Activated naive CD4-positive, alpha-beta T cell treated with anti-CD3 and anti-CD28 coated beads for 36 hours (primary cell): ENCODE measurements at regions not wholly inside any gene's neighbourhood (a gene's known extent, or its start where the extent isn't known, plus 50 kb on each side); places are given as distances from the start of the nearest gene placed in this dataset.
"Not testable (repeated sequence)": the region's sequence is repeated elsewhere in the genome, so short reads cannot be mapped to it uniquely, and the experiment has no call there.

Source experiments
- CTCF ChIA-PET: fragments of 350-600 bp; sonication (Branson Sonifier 250); formaldehyde crosslinking; loops from one replicate; lab custom pipeline; 2021; ENCODE audit warnings: antibody characterized with exemption; lab: Charles Lee
- DNase-seq: peaks from one replicate; pipeline ENCODE4 v3.0.0-alpha.2; 2020
- H3K27ac Mint-ChIP-seq: one replicate; pipeline ENCODE4 v1.8.0; 2021; ENCODE audit warnings: mild to moderate bottlenecking, mixed read lengths
- H3K27me3 Mint-ChIP-seq: one replicate; pipeline ENCODE4 v1.8.0; 2021; ENCODE audit warnings: low read depth, mixed read lengths
- H3K36me3 Mint-ChIP-seq: one replicate; pipeline ENCODE4 v1.8.0; 2021; ENCODE audit warnings: low read depth, mixed read lengths
- H3K4me1 Mint-ChIP-seq: one replicate; pipeline ENCODE4 v1.8.0; 2021; ENCODE audit warnings: low read depth, mixed read lengths
- H3K4me3 Mint-ChIP-seq: one replicate; pipeline ENCODE4 v1.8.0; 2021; ENCODE audit warnings: mild to moderate bottlenecking, moderate library complexity, mixed read lengths
- H3K9me3 Mint-ChIP-seq: one replicate; pipeline ENCODE4 v1.8.0; 2021; ENCODE audit warnings: mixed read lengths
- intact Hi-C: fragments of 100-400 bp; cut with micrococcal nuclease; formaldehyde crosslinking; loops from one replicate; pipeline ENCODE4 v1.15.1; 2023

- intact Hi-C loops = no loop called here
- no peaks in the 10 kb centered on the region for H3K9me3 Mint-ChIP-seq
- H3K4me1 Mint-ChIP-seq = peaks cover 36% of the 10 kb centered on the region
- H3K27ac Mint-ChIP-seq = no peak overlapping the region
- no peaks in the 10 kb centered on the region for H3K36me3 Mint-ChIP-seq
- H3K4me3 Mint-ChIP-seq = no peak overlapping the region
- CTCF ChIA-PET = interaction anchor here (0.8 to 1.2 kb wide), 2 partner anchors 11 to 164 kb away, joined by 3 to 4 read pairs; no protein-coding TSS in a partner anchor
- peak; percentile 49 for DNase-seq
- no peaks in the 10 kb centered on the region for H3K27me3 Mint-ChIP-seq
Measured at GRCh38 chr1:25011943-25012638, 82.0 kb upstream of the RUNX3 start.

- intact Hi-C loops = no loop called here
- no peak overlapping the region for H3K27ac Mint-ChIP-seq
- CTCF ChIA-PET = interaction anchor here (0.8 to 1.7 kb wide), 3 partner anchors 12 to 163 kb away, joined by 3 to 4 read pairs (median 4); no protein-coding TSS in a partner anchor
- no peaks in the 10 kb centered on the region for H3K9me3 Mint-ChIP-seq
- no peaks in the 10 kb centered on the region for H3K27me3 Mint-ChIP-seq
- no peaks in the 10 kb centered on the region for H3K36me3 Mint-ChIP-seq
- no peak overlapping the region for H3K4me3 Mint-ChIP-seq
- DNase-seq = no peak
- H3K4me1 Mint-ChIP-seq = peaks cover 43% of the 10 kb centered on the region
Measured at GRCh38 chr1:25011275-25011674, 81.2 kb upstream of the RUNX3 start.

GRCh38 chr1:25009671-25010262 lies 79.7 kb upstream of the RUNX3 start:
- CTCF ChIA-PET = interaction anchor here (1.5 to 1.9 kb wide), 3 partner anchors 20 to 45 kb away, joined by 4 to 6 read pairs (median 4); no protein-coding TSS in a partner anchor
- DNase-seq = peak; percentile 78
- no peaks in the 10 kb centered on the region for H3K27me3 Mint-ChIP-seq
- no peak overlapping the region for H3K4me3 Mint-ChIP-seq
- no peaks in the 10 kb centered on the region for H3K9me3 Mint-ChIP-seq
- intact Hi-C loops = no loop called here
- no peaks in the 10 kb centered on the region for H3K36me3 Mint-ChIP-seq
- peaks cover 45% of the 10 kb centered on the region for H3K4me1 Mint-ChIP-seq
- H3K27ac Mint-ChIP-seq = peak overlapping the region; percentile 48

GRCh38 chr1:25008192-25008485 lies 78.1 kb upstream of the RUNX3 start:
- Mint-ChIP-seq H3K4me3 (no peak overlapping the region), H3K4me1 (peaks cover 57% of the 10 kb centered on the region), H3K36me3 (no peaks in the 10 kb centered on the region), H3K9me3 (no peaks in the 10 kb centered on the region), H3K27ac (no peak overlapping the region), H3K27me3 (no peaks in the 10 kb centered on the region)
- CTCF ChIA-PET = interaction anchor here (1.2 to 1.4 kb wide), 2 partner anchors 27 to 37 kb away, joined by 3 to 4 read pairs; no protein-coding TSS in a partner anchor
- DNase-seq = no peak
- intact Hi-C loops = no loop called here

- H3K4me3 Mint-ChIP-seq, H3K27ac Mint-ChIP-seq, DNase-seq, intact Hi-C loops, H3K9me3 Mint-ChIP-seq, H3K36me3 Mint-ChIP-seq, H3K27me3 Mint-ChIP-seq: not testable (repeated sequence)
- CTCF ChIA-PET = interaction anchor here (0.8 to 1.7 kb wide), 7 partner anchors 8 to 75 kb away, joined by 3 to 8 read pairs (median 4); no protein-coding TSS in a partner anchor
- H3K4me1 Mint-ChIP-seq = peaks cover 59% of the 10 kb centered on the region
Measured at GRCh38 chr1:25007390-25008191, 77.5 kb upstream of the RUNX3 start.

- H3K4me1 Mint-ChIP-seq = peaks cover 53% of the 10 kb centered on the region
- no peaks in the 10 kb centered on the region for H3K9me3 Mint-ChIP-seq
- intact Hi-C loops = no loop called here
- H3K36me3 Mint-ChIP-seq = no peaks in the 10 kb centered on the region
- no peak for DNase-seq
- no peaks in the 10 kb centered on the region for H3K27me3 Mint-ChIP-seq
- H3K4me3 Mint-ChIP-seq = no peak overlapping the region
- CTCF ChIA-PET = interaction anchor here (0.6 to 1.7 kb wide), 6 partner anchors 8 to 74 kb away, joined by 3 to 8 read pairs (median 5); no protein-coding TSS in a partner anchor
- no peak overlapping the region for H3K27ac Mint-ChIP-seq
Measured at GRCh38 chr1:25006770-25007169, 76.7 kb upstream of the RUNX3 start.

- no peak overlapping the region for H3K4me3 Mint-ChIP-seq
- intact Hi-C loops = no loop called here
- no peak for DNase-seq
- no peaks in the 10 kb centered on the region for H3K36me3 Mint-ChIP-seq
- peaks cover 53% of the 10 kb centered on the region for H3K4me1 Mint-ChIP-seq
- no peaks in the 10 kb centered on the region for H3K27me3 Mint-ChIP-seq
- CTCF ChIA-PET = interaction anchor here (1.0 to 2.4 kb wide), 2 partner anchors 33 to 41 kb away, joined by 3 to 11 read pairs; no protein-coding TSS in a partner anchor
- H3K9me3 Mint-ChIP-seq = no peaks in the 10 kb centered on the region
- peak overlapping the region; percentile 36 for H3K27ac Mint-ChIP-seq
Measured at GRCh38 chr1:25004355-25004754, 74.3 kb upstream of the RUNX3 start.

- H3K9me3 Mint-ChIP-seq = no peaks in the 10 kb centered on the region
- H3K36me3 Mint-ChIP-seq = no peaks in the 10 kb centered on the region
- intact Hi-C loops = loop anchor here (2.0 kb wide), 1 partner anchor 19 kb away; no protein-coding TSS in a partner anchor
- peak; percentile 66 for DNase-seq
- CTCF ChIA-PET = interaction anchor here (1.0 to 2.4 kb wide), 4 partner anchors 34 to 153 kb away, joined by 3 to 11 read pairs (median 4); no protein-coding TSS in a partner anchor
- peaks cover 51% of the 10 kb centered on the region for H3K4me1 Mint-ChIP-seq
- H3K4me3 Mint-ChIP-seq = no peak overlapping the region
- H3K27me3 Mint-ChIP-seq = no peaks in the 10 kb centered on the region
- H3K27ac Mint-ChIP-seq = peak overlapping the region; percentile 67
Measured at GRCh38 chr1:25003457-25004190, 73.5 kb upstream of the RUNX3 start.

GRCh38 chr1:25003000-25003399 lies 72.9 kb upstream of the RUNX3 start:
- H3K27ac Mint-ChIP-seq = no peak overlapping the region
- CTCF ChIA-PET = interaction anchor here (1.0 to 2.4 kb wide), 3 partner anchors 34 to 153 kb away, joined by 3 to 11 read pairs (median 4); no protein-coding TSS in a partner anchor
- intact Hi-C loops = loop anchor here (2.0 kb wide), 1 partner anchor 20 kb away; no protein-coding TSS in a partner anchor
- peaks cover 47% of the 10 kb centered on the region for H3K4me1 Mint-ChIP-seq
- H3K36me3 Mint-ChIP-seq = no peaks in the 10 kb centered on the region
- no peak for DNase-seq
- no peak overlapping the region for H3K4me3 Mint-ChIP-seq
- no peaks in the 10 kb centered on the region for H3K27me3 Mint-ChIP-seq
- no peaks in the 10 kb centered on the region for H3K9me3 Mint-ChIP-seq

GRCh38 chr1:25001125-25001915 lies 71.2 kb upstream of the RUNX3 start:
- CTCF ChIA-PET = no interaction called here
- Mint-ChIP-seq H3K27ac (peak overlapping the region; percentile 22), H3K4me1 (peaks cover 46% of the 10 kb centered on the region), H3K36me3 (peaks cover 3% of the 10 kb centered on the region), H3K9me3 (no peaks in the 10 kb centered on the region), H3K27me3 (no peaks in the 10 kb centered on the region), H3K4me3 (no peak overlapping the region)
- DNase-seq = peak; percentile 52
- intact Hi-C loops = no loop called here

- CTCF ChIA-PET = no interaction called here
- H3K9me3 Mint-ChIP-seq = no peaks in the 10 kb centered on the region
- peaks cover 3% of the 10 kb centered on the region for H3K36me3 Mint-ChIP-seq
- intact Hi-C loops = no loop called here
- H3K27me3 Mint-ChIP-seq = no peaks in the 10 kb centered on the region
- peaks cover 58% of the 10 kb centered on the region for H3K4me1 Mint-ChIP-seq
- DNase-seq = no peak
- no peak overlapping the region for H3K4me3 Mint-ChIP-seq
- no peak overlapping the region for H3K27ac Mint-ChIP-seq
Measured at GRCh38 chr1:24999906-25000305, 69.8 kb upstream of the RUNX3 start.
